HG03175 (cell line): ENCODE measurements at regions not wholly inside any gene's neighbourhood (a gene's known extent, or its start where the extent isn't known, plus 50 kb on each side); places are given as distances from the start of the nearest gene placed in this dataset.

Experiments
- ATAC-seq: cut with Tn5 transposase; IDR thresholded peaks from one replicate; pipeline ENCODE4 v1.9.1; 2021; ENCODE audit warnings: mild to moderate bottlenecking, moderate library complexity; ENCODE audit not compliant: unreplicated experiment

- ATAC-seq = no peak
Measured at GRCh38 chr15:62756995-62757360, 285.6 kb upstream of the TPM1 start.

GRCh38 chr15:62757535-62757934 is 285.0 kb upstream of the TPM1 start:
- no peak for ATAC-seq

GRCh38 chr15:62758126-62758951 is 284.2 kb upstream of the TPM1 start:
- no peak for ATAC-seq

- ATAC-seq = no peak
Measured at GRCh38 chr15:62758952-62759349, 283.6 kb upstream of the TPM1 start.

- ATAC-seq = no peak
Measured at GRCh38 chr15:62760538-62760937, 282.0 kb upstream of the TPM1 start.

DNA sequence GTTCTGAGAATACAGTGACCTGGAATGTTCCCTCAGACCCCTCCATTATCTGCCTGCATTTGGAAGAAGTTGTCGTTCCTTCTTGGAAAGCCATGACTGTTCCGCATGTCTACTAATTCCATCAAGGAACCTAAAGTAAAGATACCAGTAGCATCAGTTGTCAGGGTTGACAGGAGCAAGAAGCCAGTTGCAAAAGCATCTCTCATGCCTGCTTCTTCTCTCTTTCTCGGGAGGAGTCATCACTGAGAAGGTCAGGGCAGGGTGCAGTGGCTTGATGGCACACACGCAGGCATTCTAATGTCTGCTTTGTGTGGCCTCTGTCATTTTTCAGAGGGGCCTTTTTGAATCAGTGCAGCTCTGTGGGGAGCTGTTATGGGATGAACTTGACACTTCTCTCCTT is 276.6 kb upstream of the TPM1 start:
- ATAC-seq = no peak

DNA sequence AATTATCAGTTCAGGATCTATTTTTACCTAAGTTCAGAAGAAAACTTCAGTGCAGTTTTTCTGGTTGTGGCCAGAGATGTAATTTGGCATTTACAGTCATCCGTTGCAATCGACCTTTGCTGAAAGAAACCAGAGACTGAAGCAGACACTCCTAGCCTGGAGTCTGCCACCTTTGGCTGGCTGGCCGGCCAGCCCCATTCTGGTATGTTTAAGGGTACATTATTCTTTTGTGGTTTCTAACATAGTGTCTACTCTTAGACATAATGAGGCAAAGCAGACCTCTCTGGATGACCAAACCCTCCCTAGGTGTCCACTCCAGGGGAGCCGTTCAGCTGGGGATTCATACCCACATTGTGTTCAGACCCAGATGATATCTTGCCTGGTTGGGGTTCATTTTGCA is 275.9 kb upstream of the TPM1 start:
- ATAC-seq = no peak

DNA sequence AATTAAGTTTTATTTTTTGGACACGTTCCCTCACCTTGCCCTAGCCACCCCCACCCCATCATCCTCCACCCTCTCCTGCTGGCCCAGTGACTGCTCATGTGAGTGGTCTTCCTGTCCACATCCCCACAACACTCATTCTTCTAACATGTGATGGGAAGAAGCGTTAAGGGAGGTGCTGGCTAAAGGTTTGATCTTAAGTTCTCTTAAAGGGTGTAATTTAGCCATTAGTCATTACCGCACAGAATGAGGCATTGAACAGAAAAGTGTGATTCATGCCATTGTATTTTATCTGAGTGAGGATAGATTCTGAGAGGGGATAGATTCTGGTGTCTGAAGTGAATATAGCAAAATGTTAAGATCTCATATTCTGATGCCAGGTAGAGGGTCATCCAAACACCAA is 272.9 kb upstream of the TPM1 start:
- ATAC-seq = no peak

GRCh38 chr15:62770111-62770660 is 272.4 kb upstream of the TPM1 start:
- ATAC-seq = no peak

GRCh38 chr15:62770752-62771151 is 271.8 kb upstream of the TPM1 start:
- no peak for ATAC-seq

DNA sequence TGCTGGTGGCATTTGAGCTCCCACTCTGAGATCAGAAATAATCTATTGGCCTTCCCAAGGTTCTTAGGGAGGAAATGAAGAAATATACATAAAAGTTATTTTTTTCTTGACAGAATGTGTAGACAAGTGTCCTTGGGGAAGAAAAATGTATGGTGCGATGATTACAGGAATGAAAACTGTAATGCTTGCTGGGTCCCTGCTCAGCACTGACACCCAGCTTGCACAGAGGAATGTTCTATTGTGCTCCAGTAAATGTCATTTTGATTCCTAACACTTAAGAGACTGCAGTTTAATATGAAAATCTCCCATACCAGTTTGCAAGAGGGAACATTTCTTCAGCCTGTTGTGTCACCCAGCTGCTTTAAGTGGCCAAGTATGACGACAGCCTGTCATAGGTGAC is 271.3 kb upstream of the TPM1 start:
- ATAC-seq = no peak

- no peak for ATAC-seq
Measured at GRCh38 chr15:62773369-62774165, 269.0 kb upstream of the TPM1 start.

GRCh38 chr15:62775932-62776331 is 266.6 kb upstream of the TPM1 start:
- ATAC-seq = no peak

- no peak for ATAC-seq
Measured at GRCh38 chr15:62777671-62778070, 264.9 kb upstream of the TPM1 start.

GRCh38 chr15:62779036-62779770 is 263.3 kb upstream of the TPM1 start:
- no peak for ATAC-seq

DNA sequence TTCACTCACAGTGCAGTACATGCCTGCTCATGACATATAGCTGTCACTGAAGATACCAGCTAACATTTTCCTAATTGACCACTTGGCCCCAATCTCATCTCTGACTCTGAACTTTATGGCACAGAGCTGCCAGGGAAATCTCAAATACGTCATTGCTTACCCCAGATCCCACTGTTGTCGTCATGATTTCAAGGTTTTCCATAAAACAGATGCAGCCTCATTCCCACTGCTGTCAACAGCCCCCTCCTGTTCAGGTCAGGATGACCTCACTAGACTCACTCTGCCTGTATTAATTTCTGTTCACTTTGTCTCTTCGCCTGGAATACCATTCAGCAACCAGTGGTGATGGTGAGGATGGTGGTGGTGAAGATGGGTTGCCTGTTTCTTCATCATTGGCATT is 262.6 kb upstream of the TPM1 start:
- ATAC-seq = no peak

- ATAC-seq = no peak
Measured at GRCh38 chr15:62781081-62781497, 261.5 kb upstream of the TPM1 start.

- ATAC-seq = no peak
Measured at GRCh38 chr15:62782071-62782841, 260.3 kb upstream of the TPM1 start.

DNA sequence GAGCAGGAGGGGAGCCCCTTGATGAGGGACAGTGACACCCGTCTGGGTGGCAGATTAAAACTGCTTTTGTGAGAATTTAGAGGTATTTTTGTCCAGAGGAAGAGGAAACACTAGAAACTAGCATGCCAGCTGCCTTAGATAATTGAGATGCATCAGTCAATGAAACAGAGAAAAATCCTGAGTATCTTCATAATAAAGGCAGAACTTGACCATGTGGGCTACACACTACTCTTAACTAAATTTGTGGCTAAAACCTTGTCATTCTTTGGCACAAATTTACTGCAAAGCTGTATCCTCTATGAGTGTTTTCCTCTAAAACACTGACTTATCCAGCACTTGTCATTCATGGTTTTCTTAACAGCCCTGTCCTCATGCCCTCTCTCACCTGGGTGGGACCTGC is 259.7 kb upstream of the TPM1 start:
- ATAC-seq = no peak

- ATAC-seq = no peak
Measured at GRCh38 chr15:62783303-62783957, 259.1 kb upstream of the TPM1 start.
